IPS-NIHi7 (cell line): ENCODE measurements at regions not wholly inside any gene's neighbourhood (a gene's known extent, or its start where the extent isn't known, plus 50 kb on each side); places are given as distances from the start of the nearest gene placed in this dataset.
A peak's percentile ranks its signal among the peaks of the same experiment; 100 is the strongest.
"Not testable (repeated sequence)": the region's sequence is repeated elsewhere in the genome, so short reads cannot be mapped to it uniquely, and the experiment has no call there.

ENCODE experiments used
- DNase-seq: peaks from one replicate; pipeline ENCODE4 v3.0.0; 2012; ENCODE audit warnings: mixed read lengths; ENCODE audit errors: extremely low spot score

- DNase-seq = no peak
Measured at GRCh38 chr1:69077198-69077597, 490.5 kb upstream of the LRRC7 start.

- DNase-seq = peak; percentile 17
Measured at GRCh38 chr1:69077633-69078032, 490.1 kb upstream of the LRRC7 start.

- DNase-seq = no peak
Measured at GRCh38 chr1:69081668-69082067, 486.1 kb upstream of the LRRC7 start.

GRCh38 chr1:69082312-69082711, 485.4 kb upstream of the LRRC7 start:
- DNase-seq = no peak

- DNase-seq = no peak
Measured at GRCh38 chr1:69086148-69086547, 481.6 kb upstream of the LRRC7 start.

- no peak for DNase-seq
Measured at GRCh38 chr1:69088571-69088970, 479.2 kb upstream of the LRRC7 start.

GRCh38 chr1:69090170-69090569, 477.6 kb upstream of the LRRC7 start:
- DNase-seq = no peak

- DNase-seq = no peak
Measured at GRCh38 chr1:69090752-69091151, 477.0 kb upstream of the LRRC7 start.

- DNase-seq = not testable (repeated sequence)
Measured at GRCh38 chr1:69102058-69102457, 465.7 kb upstream of the LRRC7 start.

- no peak for DNase-seq
Measured at GRCh38 chr1:69103213-69103612, 464.5 kb upstream of the LRRC7 start.

GRCh38 chr1:69103705-69104385, 463.9 kb upstream of the LRRC7 start:
- DNase-seq = no peak

- no peak for DNase-seq
Measured at GRCh38 chr1:69104894-69105293, 462.8 kb upstream of the LRRC7 start.

GRCh38 chr1:69109277-69109676, 458.4 kb upstream of the LRRC7 start:
- DNase-seq = no peak

- DNase-seq = no peak
Measured at GRCh38 chr1:69110851-69111250, 456.9 kb upstream of the LRRC7 start.

GRCh38 chr1:69120126-69120741, 447.5 kb upstream of the LRRC7 start:
- not testable (repeated sequence) for DNase-seq

GRCh38 chr1:69120817-69121216, 446.9 kb upstream of the LRRC7 start:
- DNase-seq = no peak

GRCh38 chr1:69121723-69122122, 446.0 kb upstream of the LRRC7 start:
- no peak for DNase-seq

- DNase-seq = no peak
Measured at GRCh38 chr1:69122373-69122772, 445.3 kb upstream of the LRRC7 start.

- no peak for DNase-seq
Measured at GRCh38 chr1:69123486-69123885, 444.2 kb upstream of the LRRC7 start.

GRCh38 chr1:69126796-69127195, 440.9 kb upstream of the LRRC7 start:
- DNase-seq = no peak

- no peak for DNase-seq
Measured at GRCh38 chr1:69128204-69128603, 439.5 kb upstream of the LRRC7 start.

- DNase-seq = no peak
Measured at GRCh38 chr1:69129538-69129937, 438.2 kb upstream of the LRRC7 start.

GRCh38 chr1:69138172-69138571, 429.6 kb upstream of the LRRC7 start:
- no peak for DNase-seq

- no peak for DNase-seq
Measured at GRCh38 chr1:69139007-69139406, 428.7 kb upstream of the LRRC7 start.
